GM19351 (cell line): ENCODE measurements at regions not wholly inside any gene's neighbourhood (a gene's known extent, or its start where the extent isn't known, plus 50 kb on each side); places are given as distances from the start of the nearest gene placed in this dataset.

Source experiments
- ATAC-seq: cut with Tn5 transposase; IDR thresholded peaks from one replicate; pipeline ENCODE4 v1.9.1; 2021; ENCODE audit warnings: mild to moderate bottlenecking, moderate library complexity; ENCODE audit not compliant: unreplicated experiment

- ATAC-seq, result no peak
These were observed 138.0 kb downstream of the ZFP36L2 start for GRCh38 chr2:43088143-43089073.

- ATAC-seq, result no peak
These were observed 139.0 kb downstream of the ZFP36L2 start for GRCh38 chr2:43087413-43087812.

- ATAC-seq, result no peak
These were observed 139.8 kb downstream of the ZFP36L2 start for GRCh38 chr2:43086451-43087221.

- no peak for ATAC-seq
These were observed 140.5 kb downstream of the ZFP36L2 start for GRCh38 chr2:43085929-43086328.

GRCh38 chr2:43085505-43085904 is 140.9 kb downstream of the ZFP36L2 start:
- no peak for ATAC-seq

- ATAC-seq, result no peak
These were observed 141.7 kb downstream of the ZFP36L2 start for GRCh38 chr2:43084699-43085091.

- ATAC-seq, result no peak
These were observed 142.4 kb downstream of the ZFP36L2 start for GRCh38 chr2:43083710-43084698.

GRCh38 chr2:43082903-43083677 is 143.3 kb downstream of the ZFP36L2 start:
- no peak for ATAC-seq

GRCh38 chr2:43082111-43082894 is 144.1 kb downstream of the ZFP36L2 start:
- ATAC-seq, result no peak

- ATAC-seq, result no peak
These were observed 145.2 kb downstream of the ZFP36L2 start for GRCh38 chr2:43081131-43081765.

- ATAC-seq, result no peak
These were observed 145.8 kb downstream of the ZFP36L2 start for GRCh38 chr2:43080571-43081021.

- ATAC-seq, result no peak
These were observed 147.3 kb downstream of the ZFP36L2 start for GRCh38 chr2:43078781-43079755.

GRCh38 chr2:43078301-43078700 is 148.1 kb downstream of the ZFP36L2 start:
- no peak for ATAC-seq

- no peak for ATAC-seq
These were observed 148.5 kb downstream of the ZFP36L2 start for GRCh38 chr2:43077876-43078275.

GRCh38 chr2:43076676-43077075 is 149.7 kb downstream of the ZFP36L2 start:
- no peak for ATAC-seq

GRCh38 chr2:43075811-43076585 is 150.4 kb downstream of the ZFP36L2 start:
- ATAC-seq, result no peak
